Loucy (cell line): ENCODE measurements at regions not wholly inside any gene's neighbourhood (a gene's known extent, or its start where the extent isn't known, plus 50 kb on each side); places are given as distances from the start of the nearest gene placed in this dataset.

ENCODE experiments used
- EZH2phosphoT487 ChIP-seq: fragments of 200-600 bp; IDR thresholded peaks from 2 replicates; pipeline ENCODE4 v1.6.1; 2018; ENCODE audit warnings: antibody characterized with exemption, mild to moderate bottlenecking, moderate library complexity, borderline replicate concordance
- TF ChIP-seq, protein P1 (sequence below): fragments of 200-600 bp; sonication (generic); conservative IDR thresholded peaks from 2 replicates; pipeline ENCODE4 v1.5.1; 2014; ENCODE audit warnings: mild to moderate bottlenecking, antibody characterized with exemption, low read length

DNA sequence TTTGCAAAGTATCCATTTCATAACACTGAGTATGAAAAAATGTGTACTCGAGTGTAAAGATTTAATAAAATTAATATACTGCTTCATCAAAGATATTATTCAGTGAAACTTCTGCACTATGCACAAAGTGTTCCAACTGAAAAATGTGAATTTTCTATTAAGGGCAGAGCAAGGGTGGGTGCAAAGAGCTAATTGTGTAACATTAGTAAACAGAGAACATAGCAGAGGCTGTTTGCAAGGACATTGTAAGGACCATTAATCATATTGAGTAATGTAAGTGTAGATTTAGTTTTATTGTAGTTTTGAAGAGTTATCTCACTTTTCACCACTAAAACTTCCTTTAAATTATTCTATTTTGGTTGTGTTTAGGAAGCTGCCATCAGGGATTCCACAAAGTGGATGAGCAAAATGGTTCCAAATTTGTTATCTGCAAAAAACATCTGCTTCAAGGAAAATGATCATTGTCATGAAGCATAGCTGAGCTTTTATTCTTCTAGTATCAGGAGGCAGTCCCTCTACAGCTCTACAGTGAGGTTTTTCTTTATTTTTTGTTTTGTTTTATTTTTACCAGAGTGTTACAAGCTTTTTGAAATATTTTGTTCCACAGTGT is 1375.4 kb downstream of the SLITRK1 start:
- TF ChIP-seq, protein P1, sequence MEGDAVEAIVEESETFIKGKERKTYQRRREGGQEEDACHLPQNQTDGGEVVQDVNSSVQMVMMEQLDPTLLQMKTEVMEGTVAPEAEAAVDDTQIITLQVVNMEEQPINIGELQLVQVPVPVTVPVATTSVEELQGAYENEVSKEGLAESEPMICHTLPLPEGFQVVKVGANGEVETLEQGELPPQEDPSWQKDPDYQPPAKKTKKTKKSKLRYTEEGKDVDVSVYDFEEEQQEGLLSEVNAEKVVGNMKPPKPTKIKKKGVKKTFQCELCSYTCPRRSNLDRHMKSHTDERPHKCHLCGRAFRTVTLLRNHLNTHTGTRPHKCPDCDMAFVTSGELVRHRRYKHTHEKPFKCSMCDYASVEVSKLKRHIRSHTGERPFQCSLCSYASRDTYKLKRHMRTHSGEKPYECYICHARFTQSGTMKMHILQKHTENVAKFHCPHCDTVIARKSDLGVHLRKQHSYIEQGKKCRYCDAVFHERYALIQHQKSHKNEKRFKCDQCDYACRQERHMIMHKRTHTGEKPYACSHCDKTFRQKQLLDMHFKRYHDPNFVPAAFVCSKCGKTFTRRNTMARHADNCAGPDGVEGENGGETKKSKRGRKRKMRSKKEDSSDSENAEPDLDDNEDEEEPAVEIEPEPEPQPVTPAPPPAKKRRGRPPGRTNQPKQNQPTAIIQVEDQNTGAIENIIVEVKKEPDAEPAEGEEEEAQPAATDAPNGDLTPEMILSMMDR = no peak
- no peak for TF ChIP-seq EZH2phosphoT487
